IMR-90 (cell line): ENCODE measurements at regions not wholly inside any gene's neighbourhood (a gene's known extent, or its start where the extent isn't known, plus 50 kb on each side); places are given as distances from the start of the nearest gene placed in this dataset.

Experiments
- ATAC-seq: fragments of 200-7000 bp; cut with Tn5 transposase; 2 replicates; pipeline ENCODE4 v1.9.1; 2020; ENCODE audit warnings: low read depth, mild to moderate bottlenecking, moderate library complexity
- BruUV-seq: library from RNA; stranded (reverse); fragments of 400-500 nt; replicated peaks from 2 replicates; lab custom pipeline; 2021; lab: Mats Ljungman, UMichigan
- CTCF ChIA-PET: fragments of 300-600 bp; formaldehyde crosslinking; extraction: SDS; loops from one replicate; lab custom pipeline; 2021; ENCODE audit warnings: antibody characterized with exemption; lab: Yijun Ruan, JAX
- POLR2A ChIA-PET: fragments of 300-600 bp; sonication (Branson Sonifier 250); formaldehyde crosslinking; loops from one replicate; lab custom pipeline; 2022; ENCODE audit warnings: antibody characterized with exemption; ENCODE audit not compliant: unreplicated experiment; lab: Charles Lee
- DNase-seq: peaks from one replicate; pipeline ENCODE4 v3.0.0; 2013
- H2AFZ ChIP-seq: replicated peaks from 2 replicates; pipeline ENCODE3; 2013; ENCODE audit warnings: low read length, mild to moderate bottlenecking; ENCODE audit not compliant: poor library complexity
- H2AK5ac ChIP-seq: 2 replicates; pipeline ENCODE4 v1.6.1; 2013; ENCODE audit warnings: low read depth, low read length, inconsistent platforms
- H2AK9ac ChIP-seq: replicated peaks from 2 replicates; pipeline ENCODE3; 2013; ENCODE audit warnings: mild to moderate bottlenecking, low read depth, low read length, moderate library complexity; ENCODE audit not compliant: poor library complexity
- H2BK120ac ChIP-seq: 2 replicates; pipeline ENCODE4 v1.6.1; 2013; ENCODE audit warnings: low read depth, low read length, inconsistent platforms
- H2BK15ac ChIP-seq: 3 replicates; pipeline ENCODE4 v1.6.1; 2013; ENCODE audit warnings: low read depth, low read length, inconsistent platforms
- H2BK20ac ChIP-seq: 2 replicates; pipeline ENCODE4 v1.6.1; 2013; ENCODE audit warnings: low read depth, mild to moderate bottlenecking, inconsistent platforms, low read length, moderate library complexity
- H2BK5ac ChIP-seq: 2 replicates; pipeline ENCODE4 v1.6.1; 2013; ENCODE audit warnings: mild to moderate bottlenecking, low read depth, low read length, inconsistent platforms; ENCODE audit not compliant: poor library complexity, severe bottlenecking
- H3K14ac ChIP-seq: replicated peaks from 2 replicates; pipeline ENCODE4 v1.6.1; 2013; ENCODE audit warnings: low read depth, low read length, inconsistent platforms
- H3K18ac ChIP-seq: 2 replicates; pipeline ENCODE4 v1.6.1; 2013; ENCODE audit warnings: low read depth, low read length, control low read depth
- H3K23ac ChIP-seq: 2 replicates; pipeline ENCODE4 v1.6.1; 2013; ENCODE audit warnings: low read depth, low read length, inconsistent platforms
- H3K27ac ChIP-seq: 2 replicates; pipeline ENCODE4 v1.5.1; 2013; ENCODE audit warnings: mild to moderate bottlenecking, control low read depth, low read length; ENCODE audit not compliant: insufficient read depth
- H3K27me3 ChIP-seq: 2 replicates; pipeline ENCODE4 v1.6.1; 2013; ENCODE audit warnings: low read length; ENCODE audit not compliant: control insufficient read depth, insufficient read depth
- H3K36me3 ChIP-seq: 2 replicates; pipeline ENCODE4 v1.6.1; 2013; ENCODE audit warnings: low read length, mixed read lengths; ENCODE audit not compliant: control insufficient read depth, insufficient read depth
- H3K4ac ChIP-seq: 2 replicates; pipeline ENCODE4 v1.6.1; 2013; ENCODE audit warnings: low read depth, low read length, inconsistent platforms
- H3K4me1 ChIP-seq: 2 replicates; pipeline ENCODE4 v1.6.1; 2013; ENCODE audit warnings: low read length, mixed read lengths; ENCODE audit not compliant: control insufficient read depth, insufficient read depth
- H3K4me2 ChIP-seq: 2 replicates; pipeline ENCODE4 v1.6.1; 2013; ENCODE audit warnings: low read depth, mild to moderate bottlenecking, control low read depth, low read length, moderate library complexity
- H3K4me3 ChIP-seq: 2 replicates; pipeline ENCODE4 v1.5.1; 2013; ENCODE audit warnings: low read depth, mild to moderate bottlenecking, control low read depth, low read length, moderate library complexity; ENCODE audit not compliant: insufficient read depth
- H3K56ac ChIP-seq: 2 replicates; pipeline ENCODE4 v1.6.1; 2013; ENCODE audit warnings: low read length, inconsistent platforms; ENCODE audit not compliant: insufficient read depth; ENCODE audit errors: extremely low read depth
- H3K79me1 ChIP-seq, 2 experiments: 2 replicates each; pipeline ENCODE4 v1.6.1; 2013; ENCODE audit warnings: low read length in 2 of 2, inconsistent platforms in 1 of 2, low read depth in 1 of 2
- H3K9ac ChIP-seq: 2 replicates; pipeline ENCODE4 v1.6.1; 2013; ENCODE audit warnings: low read depth, low read length, control low read depth
- H3K9me1 ChIP-seq: 2 replicates; pipeline ENCODE4 v1.6.1; 2013; ENCODE audit warnings: low read length, inconsistent platforms; ENCODE audit not compliant: insufficient read depth
- H3K9me3 ChIP-seq: 2 replicates; pipeline ENCODE4 v1.6.1; 2013; ENCODE audit warnings: low read length; ENCODE audit not compliant: control insufficient read depth, insufficient read depth
- H4K20me1 ChIP-seq: 2 replicates; pipeline ENCODE4 v1.6.1; 2013; ENCODE audit warnings: low read length, inconsistent platforms; ENCODE audit not compliant: insufficient read depth
- H4K5ac ChIP-seq: 2 replicates; pipeline ENCODE4 v1.6.1; 2013; ENCODE audit warnings: mild to moderate bottlenecking, low read depth, low read length, control low read depth
- H4K8ac ChIP-seq, 2 experiments: 2 replicates each; pipeline ENCODE4 v1.6.1; 2013; ENCODE audit warnings: low read depth in 2 of 2, low read length in 2 of 2, control low read depth in 1 of 2, inconsistent platforms in 1 of 2
- H4K91ac ChIP-seq: 2 replicates; pipeline ENCODE4 v1.6.1; 2013; ENCODE audit warnings: low read depth, low read length, inconsistent platforms; ENCODE audit not compliant: insufficient read depth
- BHLHE40 ChIP-seq: fragments of 150-350 bp; IDR thresholded peaks from 2 replicates; pipeline ENCODE4 v1.6.1; 2016; ENCODE audit warnings: mild to moderate bottlenecking, low read depth, low read length
- CEBPB ChIP-seq: IDR thresholded peaks from 2 replicates; pipeline ENCODE4 v1.6.1; 2012; ENCODE audit warnings: low read depth, low read length, improper control_type of control experiment
- CHD1 ChIP-seq: IDR thresholded peaks from 2 replicates; pipeline ENCODE4 v1.6.1; 2012; ENCODE audit warnings: low read depth, low read length, improper control_type of control experiment
- FOS ChIP-seq: fragments of 150-350 bp; IDR thresholded peaks from 2 replicates; pipeline ENCODE4 v1.6.1; 2016; ENCODE audit warnings: low read depth, low read length
- MAFK ChIP-seq: IDR thresholded peaks from 2 replicates; pipeline ENCODE4 v1.6.1; 2012; ENCODE audit warnings: low read depth, low read length, improper control_type of control experiment
- MAZ ChIP-seq: IDR thresholded peaks from 2 replicates; pipeline ENCODE4 v1.6.1; 2012; ENCODE audit warnings: low read depth, mild to moderate bottlenecking, low read length, improper control_type of control experiment, moderate library complexity, borderline replicate concordance
- MXI1 ChIP-seq: IDR thresholded peaks from 2 replicates; pipeline ENCODE4 v1.6.1; 2012; ENCODE audit warnings: low read depth, mild to moderate bottlenecking, low read length, moderate library complexity, borderline replicate concordance
- NFE2L2 ChIP-seq: fragments of 150-350 bp; IDR thresholded peaks from 2 replicates; pipeline ENCODE4 v1.6.1; 2016; ENCODE audit warnings: low read depth, mild to moderate bottlenecking, low read length
- POLR2A ChIP-seq: IDR thresholded peaks from 2 replicates; pipeline ENCODE4 v1.6.1; 2012; ENCODE audit warnings: mild to moderate bottlenecking, low read depth, low read length
- RAD21 ChIP-seq: IDR thresholded peaks from 2 replicates; pipeline ENCODE4 v1.6.1; 2012; ENCODE audit warnings: low read length, improper control_type of control experiment
- RCOR1 ChIP-seq: IDR thresholded peaks from 2 replicates; pipeline ENCODE4 v1.6.1; 2012; ENCODE audit warnings: mild to moderate bottlenecking, low read length, improper control_type of control experiment; ENCODE audit not compliant: insufficient replicate concordance
- RFX5 ChIP-seq: IDR thresholded peaks from 2 replicates; pipeline ENCODE4 v1.8.0; 2012; ENCODE audit warnings: low read depth, mild to moderate bottlenecking, low read length, moderate library complexity
- SMC3 ChIP-seq: fragments of 150-350 bp; IDR thresholded peaks from 2 replicates; pipeline ENCODE4 v1.6.1; 2016; ENCODE audit warnings: low read depth, mild to moderate bottlenecking, antibody characterized with exemption, low read length, moderate library complexity
- USF2 ChIP-seq: fragments of 150-350 bp; IDR thresholded peaks from 2 replicates; pipeline ENCODE4 v1.6.1; 2017; ENCODE audit warnings: mild to moderate bottlenecking, antibody characterized with exemption, low read length, low read depth
- WGBS, 2 experiments: methylation state at CpG; one replicate each; pipeline versions ENCODE4 v1.1.5 to v1.1.7; 2013; ENCODE audit warnings: missing lambda C conversion rate in 2 of 2; ENCODE audit not compliant: insufficient read length in 1 of 2; ENCODE audit errors: extremely low coverage in 2 of 2; 5-methylcytosine and 5-hydroxymethylcytosine counted together
- dilution Hi-C: fragments of 300-500 bp; cut with HindIII; formaldehyde crosslinking; loops from one replicate; pipeline ENCODE4 v1.14.3; 2018; ENCODE audit warnings: low sequenced_read_pairs; ENCODE audit not compliant: unreplicated experiment
- in situ Hi-C: fragments of 300-500 bp; cut with MboI; formaldehyde crosslinking; loops from 3 replicates; pipeline ENCODE4 v1.14.3; 2019; ENCODE audit warnings: low sequenced_read_pairs, inconsistent platforms, mixed read lengths
- intact Hi-C: fragments of 100-400 bp; cut with micrococcal nuclease; formaldehyde crosslinking; loops from 2 replicates; pipeline ENCODE4 v1.10.0; 2022
- TF ChIP-seq, protein P1 (sequence below): fragments of 150-350 bp; IDR thresholded peaks from 2 replicates; pipeline ENCODE4 v1.6.1; 2016; ENCODE audit warnings: low read depth, mild to moderate bottlenecking, low read length, moderate library complexity, borderline replicate concordance
- TF ChIP-seq, protein P2 (sequence below): conservative IDR thresholded peaks from 2 replicates; pipeline ENCODE4 v1.5.1; 2012; ENCODE audit warnings: mild to moderate bottlenecking, low read depth, low read length, improper control_type of control experiment

- Histone ChIP-seq H3K36me3 (no peaks in the 10 kb centered on the region), H3K23ac (no peak overlapping the region), H3K56ac (no peak overlapping the region), H2BK5ac (no peak overlapping the region), H3K27me3 (no peaks in the 10 kb centered on the region), H2AK5ac (no peak overlapping the region), H3K4me2 (no peak overlapping the region), H3K79me1 (no peaks in the 10 kb centered on the region), H4K8ac (no peak overlapping the region), H4K5ac (no peak overlapping the region), H2BK120ac (no peak overlapping the region), H3K4me3 (no peak overlapping the region), H4K20me1 (no peaks in the 10 kb centered on the region), H3K18ac (no peak overlapping the region), H2BK20ac (no peak overlapping the region), H2BK15ac (no peak overlapping the region), H4K91ac (no peak overlapping the region), H3K4me1 (no peaks in the 10 kb centered on the region), H3K14ac (no peak overlapping the region), H3K4ac (no peak overlapping the region), H2AK9ac (no peak overlapping the region), H3K9me1 (no peaks in the 10 kb centered on the region), H3K9ac (no peak overlapping the region), H3K9me3 (no peaks in the 10 kb centered on the region), H3K27ac (no peak overlapping the region), H2AFZ (no peak overlapping the region)
- no TSS peak for BruUV-seq
- no peak for DNase-seq
- dilution Hi-C loops = no loop called here
- in situ Hi-C loops = no loop called here
- no peak for ATAC-seq
- intact Hi-C loops = no loop called here
- POLR2A ChIA-PET = no interaction called here
- TF ChIP-seq USF2 = no peak
- TF ChIP-seq MAZ = no peak
- no peak for TF ChIP-seq RCOR1
- no peak for TF ChIP-seq MAFK
- TF ChIP-seq, protein P1, sequence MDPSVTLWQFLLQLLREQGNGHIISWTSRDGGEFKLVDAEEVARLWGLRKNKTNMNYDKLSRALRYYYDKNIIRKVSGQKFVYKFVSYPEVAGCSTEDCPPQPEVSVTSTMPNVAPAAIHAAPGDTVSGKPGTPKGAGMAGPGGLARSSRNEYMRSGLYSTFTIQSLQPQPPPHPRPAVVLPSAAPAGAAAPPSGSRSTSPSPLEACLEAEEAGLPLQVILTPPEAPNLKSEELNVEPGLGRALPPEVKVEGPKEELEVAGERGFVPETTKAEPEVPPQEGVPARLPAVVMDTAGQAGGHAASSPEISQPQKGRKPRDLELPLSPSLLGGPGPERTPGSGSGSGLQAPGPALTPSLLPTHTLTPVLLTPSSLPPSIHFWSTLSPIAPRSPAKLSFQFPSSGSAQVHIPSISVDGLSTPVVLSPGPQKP = no peak
- TF ChIP-seq POLR2A = no peak
- TF ChIP-seq CEBPB = no peak
- no peak for TF ChIP-seq RAD21
- TF ChIP-seq, protein P2, sequence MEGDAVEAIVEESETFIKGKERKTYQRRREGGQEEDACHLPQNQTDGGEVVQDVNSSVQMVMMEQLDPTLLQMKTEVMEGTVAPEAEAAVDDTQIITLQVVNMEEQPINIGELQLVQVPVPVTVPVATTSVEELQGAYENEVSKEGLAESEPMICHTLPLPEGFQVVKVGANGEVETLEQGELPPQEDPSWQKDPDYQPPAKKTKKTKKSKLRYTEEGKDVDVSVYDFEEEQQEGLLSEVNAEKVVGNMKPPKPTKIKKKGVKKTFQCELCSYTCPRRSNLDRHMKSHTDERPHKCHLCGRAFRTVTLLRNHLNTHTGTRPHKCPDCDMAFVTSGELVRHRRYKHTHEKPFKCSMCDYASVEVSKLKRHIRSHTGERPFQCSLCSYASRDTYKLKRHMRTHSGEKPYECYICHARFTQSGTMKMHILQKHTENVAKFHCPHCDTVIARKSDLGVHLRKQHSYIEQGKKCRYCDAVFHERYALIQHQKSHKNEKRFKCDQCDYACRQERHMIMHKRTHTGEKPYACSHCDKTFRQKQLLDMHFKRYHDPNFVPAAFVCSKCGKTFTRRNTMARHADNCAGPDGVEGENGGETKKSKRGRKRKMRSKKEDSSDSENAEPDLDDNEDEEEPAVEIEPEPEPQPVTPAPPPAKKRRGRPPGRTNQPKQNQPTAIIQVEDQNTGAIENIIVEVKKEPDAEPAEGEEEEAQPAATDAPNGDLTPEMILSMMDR = no peak
- TF ChIP-seq MXI1 = no peak
- TF ChIP-seq RFX5 = no peak
- no peak for TF ChIP-seq SMC3
- no peak for TF ChIP-seq BHLHE40
- TF ChIP-seq CHD1 = no peak
- TF ChIP-seq NFE2L2 = no peak
- TF ChIP-seq FOS = no peak
- WGBS, 2 experiments = 17% methylated on average over 1 of the region's 5 CpGs; no CpG with 5 or more reads in 1 of the 2 experiments
- CTCF ChIA-PET = no interaction called here
These were observed 300.3 kb upstream of the IGFBP7 start for GRCh38 chr4:57410331-57411052.
